Panc1 (cell line): ENCODE measurements at regions not wholly inside any gene's neighbourhood (a gene's known extent, or its start where the extent isn't known, plus 50 kb on each side); places are given as distances from the start of the nearest gene placed in this dataset.

ENCODE experiments used
- ATAC-seq: fragments of 200-7000 bp; cut with Tn5 transposase; 2 replicates; pipeline ENCODE4 v1.9.1; 2020; ENCODE audit warnings: mild to moderate bottlenecking, moderate library complexity
- BruUV-seq: library from RNA; stranded (reverse); fragments of 400-500 nt; replicated peaks from 2 replicates; lab custom pipeline; 2021; lab: Mats Ljungman, UMichigan
- CTCF ChIA-PET: fragments of 300-600 bp; sonication (Branson Sonifier 250); formaldehyde crosslinking; loops from one replicate; lab custom pipeline; 2022; ENCODE audit warnings: antibody characterized with exemption; lab: Charles Lee
- POLR2A ChIA-PET: fragments of 300-600 bp; sonication (Branson Sonifier 250); formaldehyde crosslinking; loops from one replicate; lab custom pipeline; 2022; ENCODE audit warnings: antibody characterized with exemption; lab: Charles Lee
- DNase-seq: peaks from one replicate; pipeline ENCODE4 v3.0.0-alpha.2; 2010; ENCODE audit warnings: low read depth, low spot score
- H3K27ac ChIP-seq: 2 replicates; pipeline ENCODE4 v1.5.1; 2011; ENCODE audit warnings: mild to moderate bottlenecking, low read length, inconsistent platforms
- H3K27me3 ChIP-seq: fragments of 200-500 bp; sonication (Bioruptor generic); 2 replicates; pipeline ENCODE4 v1.6.0; 2014; ENCODE audit warnings: low read length, inconsistent platforms; ENCODE audit not compliant: control insufficient read depth, insufficient read depth
- H3K36me3 ChIP-seq: fragments of 200-500 bp; sonication (Bioruptor generic); 2 replicates; pipeline ENCODE4 v1.5.1; 2014; ENCODE audit warnings: inconsistent platforms, mild to moderate bottlenecking, low read length, moderate library complexity; ENCODE audit not compliant: control insufficient read depth, insufficient read depth
- H3K4me1 ChIP-seq: 2 replicates; pipeline ENCODE4 v1.5.1; 2011; ENCODE audit warnings: inconsistent platforms, mild to moderate bottlenecking, low read length, moderate library complexity; ENCODE audit not compliant: control insufficient read depth, insufficient read depth
- H3K4me3 ChIP-seq, 2 experiments: 2 replicates each; pipeline ENCODE4 v1.5.1; 2011 to 2012; ENCODE audit warnings: low read depth in 2 of 2, low read length in 2 of 2, mild to moderate bottlenecking in 2 of 2, inconsistent platforms in 1 of 2, moderate library complexity in 1 of 2
- H3K9me3 ChIP-seq: fragments of 200-500 bp; sonication (Bioruptor generic); 2 replicates; pipeline ENCODE4 v1.5.1; 2014; ENCODE audit warnings: low read depth, mild to moderate bottlenecking, inconsistent platforms, low read length, moderate library complexity; ENCODE audit not compliant: control insufficient read depth, insufficient read depth
- POLR2AphosphoS5 ChIP-seq: IDR thresholded peaks from 2 replicates; pipeline ENCODE4 v1.6.1; 2012; ENCODE audit warnings: mild to moderate bottlenecking, low read depth, low read length, moderate library complexity
- SIN3A ChIP-seq: IDR thresholded peaks from 2 replicates; pipeline ENCODE4 v1.6.1; 2012; ENCODE audit warnings: low read depth, mild to moderate bottlenecking, low read length, moderate library complexity, borderline replicate concordance; ENCODE audit not compliant: insufficient read depth
- TCF7L2 ChIP-seq: IDR thresholded peaks from 2 replicates; pipeline ENCODE4 v1.6.1; 2011; ENCODE audit warnings: mild to moderate bottlenecking, low read depth, low read length, inconsistent platforms
- in situ Hi-C: cut with HindIII; loops from 2 replicates; pipeline ENCODE4 v1.10.0; 2016; ENCODE audit warnings: low sequenced_read_pairs, low pct_unique_long_range_greater_than_20kb
- intact Hi-C: fragments of 100-400 bp; cut with micrococcal nuclease; formaldehyde crosslinking; loops from one replicate; pipeline ENCODE4 v1.10.0; 2022; ENCODE audit not compliant: unreplicated experiment
- TF ChIP-seq, protein P1 (sequence below), 2 experiments: IDR thresholded peaks; 2 replicates each; pipeline ENCODE4 v1.6.1; 2011 to 2012; ENCODE audit warnings: low read depth in 2 of 2, control low read depth in 1 of 2, low read length in 1 of 2, mild to moderate bottlenecking in 1 of 2, moderate library complexity in 1 of 2; ENCODE audit not compliant: insufficient read depth in 1 of 2
- TF ChIP-seq, protein P2 (sequence below): fragments of 450-650 bp; IDR thresholded peaks from 2 replicates; pipeline ENCODE4 v1.5.1; 2017; ENCODE audit warnings: mild to moderate bottlenecking

DNA sequence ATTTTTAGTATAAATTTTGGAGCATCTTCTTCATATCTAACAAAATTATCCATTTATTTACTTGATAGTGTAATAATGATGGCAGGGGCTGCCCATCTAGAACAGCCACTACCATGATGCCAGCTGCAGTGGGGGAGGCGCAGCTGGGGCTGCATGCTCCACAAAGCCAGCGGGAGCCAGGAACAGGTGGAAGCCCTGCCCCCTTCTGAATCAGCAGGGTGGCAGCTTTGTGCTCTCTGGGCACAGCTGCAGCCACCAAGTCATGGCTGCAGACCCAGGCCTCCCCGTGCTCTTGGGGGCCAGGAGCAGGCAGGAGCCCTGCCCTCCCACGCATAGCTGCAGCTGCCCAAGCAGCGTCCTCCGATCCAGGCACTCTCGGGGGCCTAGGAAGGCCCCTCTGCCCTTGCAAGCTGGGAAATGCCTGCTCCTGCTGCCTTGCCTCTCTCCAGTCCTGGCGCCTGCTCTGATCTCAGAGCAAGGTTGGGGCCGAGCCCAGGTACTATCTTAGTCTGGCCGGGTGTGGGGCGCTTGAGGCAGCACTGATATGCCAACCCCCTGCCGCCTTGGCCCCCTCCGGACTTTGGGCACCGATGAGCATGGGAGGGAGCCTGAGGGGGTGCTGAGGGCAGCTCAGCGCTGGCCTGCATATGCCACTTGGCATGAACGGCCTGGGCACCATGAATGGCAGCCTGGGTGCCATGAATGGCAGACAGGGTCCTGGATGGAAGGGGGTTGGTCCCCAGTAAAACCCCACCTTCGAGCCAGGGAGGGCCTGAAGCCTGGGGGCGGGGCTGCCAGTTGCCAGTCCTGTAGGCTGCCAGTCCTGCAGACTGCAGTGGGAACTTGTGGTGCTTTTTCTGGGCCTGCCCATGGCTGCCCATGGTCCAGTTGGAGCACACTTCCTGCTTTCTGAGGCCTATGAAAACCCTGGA is 1110.8 kb upstream of the POT1 start:
- BruUV-seq = no TSS peak
- no peak for ATAC-seq
- POLR2A ChIA-PET = no interaction called here

DNA sequence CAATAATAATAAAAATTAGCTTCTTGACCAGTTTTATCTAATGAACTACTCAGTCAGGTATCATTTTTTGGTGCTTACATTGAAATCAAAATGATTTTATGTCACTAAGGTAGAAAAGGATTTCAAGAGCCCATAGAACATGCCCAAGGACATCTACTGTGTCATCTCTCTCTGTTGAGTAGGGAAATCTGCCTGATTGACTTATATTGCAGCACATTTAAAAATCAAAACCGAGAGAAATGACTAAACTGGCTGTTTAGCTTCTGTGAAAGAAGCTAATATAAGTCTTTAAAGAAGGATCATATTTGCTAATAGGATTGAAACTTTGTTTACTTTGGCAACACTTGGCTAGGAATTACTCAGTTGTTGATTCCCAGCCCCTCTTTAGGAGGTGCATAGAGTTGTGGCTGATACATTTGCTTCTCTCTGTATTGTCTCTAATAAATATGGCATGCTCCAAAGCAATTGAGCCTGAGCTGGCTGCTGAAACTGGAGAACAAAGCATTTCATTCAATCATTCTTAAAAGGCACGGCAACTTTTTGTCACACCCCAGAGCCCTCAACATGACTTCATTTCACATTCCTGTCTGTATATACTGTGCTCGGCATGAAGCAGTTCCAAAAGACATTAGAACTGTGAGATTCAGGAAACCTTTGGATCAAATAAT is 1096.9 kb upstream of the POT1 start:
- ATAC-seq (no peak), DNase-seq (no peak)
- Histone ChIP-seq H3K27ac (no peak overlapping the region), H3K27me3 (no peaks in the 10 kb centered on the region), H3K36me3 (no peaks in the 10 kb centered on the region), H3K4me1 (no peaks in the 10 kb centered on the region), H3K9me3 (no peaks in the 10 kb centered on the region), H3K4me3 (no peak overlapping the region)
- BruUV-seq = no TSS peak
- intact Hi-C loops = no loop called here
- POLR2A ChIA-PET = no interaction called here
- in situ Hi-C loops = no loop called here
- no peak for TF ChIP-seq POLR2AphosphoS5
- TF ChIP-seq, protein P1, sequence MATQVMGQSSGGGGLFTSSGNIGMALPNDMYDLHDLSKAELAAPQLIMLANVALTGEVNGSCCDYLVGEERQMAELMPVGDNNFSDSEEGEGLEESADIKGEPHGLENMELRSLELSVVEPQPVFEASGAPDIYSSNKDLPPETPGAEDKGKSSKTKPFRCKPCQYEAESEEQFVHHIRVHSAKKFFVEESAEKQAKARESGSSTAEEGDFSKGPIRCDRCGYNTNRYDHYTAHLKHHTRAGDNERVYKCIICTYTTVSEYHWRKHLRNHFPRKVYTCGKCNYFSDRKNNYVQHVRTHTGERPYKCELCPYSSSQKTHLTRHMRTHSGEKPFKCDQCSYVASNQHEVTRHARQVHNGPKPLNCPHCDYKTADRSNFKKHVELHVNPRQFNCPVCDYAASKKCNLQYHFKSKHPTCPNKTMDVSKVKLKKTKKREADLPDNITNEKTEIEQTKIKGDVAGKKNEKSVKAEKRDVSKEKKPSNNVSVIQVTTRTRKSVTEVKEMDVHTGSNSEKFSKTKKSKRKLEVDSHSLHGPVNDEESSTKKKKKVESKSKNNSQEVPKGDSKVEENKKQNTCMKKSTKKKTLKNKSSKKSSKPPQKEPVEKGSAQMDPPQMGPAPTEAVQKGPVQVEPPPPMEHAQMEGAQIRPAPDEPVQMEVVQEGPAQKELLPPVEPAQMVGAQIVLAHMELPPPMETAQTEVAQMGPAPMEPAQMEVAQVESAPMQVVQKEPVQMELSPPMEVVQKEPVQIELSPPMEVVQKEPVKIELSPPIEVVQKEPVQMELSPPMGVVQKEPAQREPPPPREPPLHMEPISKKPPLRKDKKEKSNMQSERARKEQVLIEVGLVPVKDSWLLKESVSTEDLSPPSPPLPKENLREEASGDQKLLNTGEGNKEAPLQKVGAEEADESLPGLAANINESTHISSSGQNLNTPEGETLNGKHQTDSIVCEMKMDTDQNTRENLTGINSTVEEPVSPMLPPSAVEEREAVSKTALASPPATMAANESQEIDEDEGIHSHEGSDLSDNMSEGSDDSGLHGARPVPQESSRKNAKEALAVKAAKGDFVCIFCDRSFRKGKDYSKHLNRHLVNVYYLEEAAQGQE (IDR thresholded peaks at IDR 0.05; ENCODE audit: insufficient read depth in 1 of 2, low read depth in 2 of 2, low read length in 1 of 2) = no peak
- TF ChIP-seq TCF7L2 = no peak
- TF ChIP-seq, protein P2, sequence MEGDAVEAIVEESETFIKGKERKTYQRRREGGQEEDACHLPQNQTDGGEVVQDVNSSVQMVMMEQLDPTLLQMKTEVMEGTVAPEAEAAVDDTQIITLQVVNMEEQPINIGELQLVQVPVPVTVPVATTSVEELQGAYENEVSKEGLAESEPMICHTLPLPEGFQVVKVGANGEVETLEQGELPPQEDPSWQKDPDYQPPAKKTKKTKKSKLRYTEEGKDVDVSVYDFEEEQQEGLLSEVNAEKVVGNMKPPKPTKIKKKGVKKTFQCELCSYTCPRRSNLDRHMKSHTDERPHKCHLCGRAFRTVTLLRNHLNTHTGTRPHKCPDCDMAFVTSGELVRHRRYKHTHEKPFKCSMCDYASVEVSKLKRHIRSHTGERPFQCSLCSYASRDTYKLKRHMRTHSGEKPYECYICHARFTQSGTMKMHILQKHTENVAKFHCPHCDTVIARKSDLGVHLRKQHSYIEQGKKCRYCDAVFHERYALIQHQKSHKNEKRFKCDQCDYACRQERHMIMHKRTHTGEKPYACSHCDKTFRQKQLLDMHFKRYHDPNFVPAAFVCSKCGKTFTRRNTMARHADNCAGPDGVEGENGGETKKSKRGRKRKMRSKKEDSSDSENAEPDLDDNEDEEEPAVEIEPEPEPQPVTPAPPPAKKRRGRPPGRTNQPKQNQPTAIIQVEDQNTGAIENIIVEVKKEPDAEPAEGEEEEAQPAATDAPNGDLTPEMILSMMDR = no peak
- TF ChIP-seq SIN3A = no peak
- CTCF ChIA-PET = no interaction called here

More for the DNA sequence above, 1110.8 kb upstream of the POT1 start:
- CTCF ChIA-PET = no interaction called here
- no peak overlapping the region for H3K27ac ChIP-seq
- DNase-seq = no peak
- intact Hi-C loops = no loop called here
- no peaks in the 10 kb centered on the region for H3K36me3 ChIP-seq
- H3K27me3 ChIP-seq = no peaks in the 10 kb centered on the region
- H3K4me3 ChIP-seq = no peak overlapping the region
- H3K9me3 ChIP-seq = no peaks in the 10 kb centered on the region
- no peak for TF ChIP-seq SIN3A
- no peak for TF ChIP-seq POLR2AphosphoS5
- TF ChIP-seq, protein P1 (IDR thresholded peaks at IDR 0.05; ENCODE audit: insufficient read depth in 1 of 2, low read depth in 2 of 2, low read length in 1 of 2) = no peak
- TF ChIP-seq TCF7L2 = no peak
- TF ChIP-seq, protein P2 = no peak
- in situ Hi-C loops = no loop called here
- H3K4me1 ChIP-seq = no peaks in the 10 kb centered on the region
